ENCODE measurements at regions not wholly inside any gene's neighbourhood (a gene's known extent, or its start where the extent isn't known, plus 50 kb on each side); places are given as distances from the start of the nearest gene placed in this dataset.

GRCh38 chr1:230011333-230012092, 55.5 kb upstream of the GALNT2 start:
- no peak for DNase-seq

GRCh38 chr1:230012093-230012393, 55.0 kb upstream of the GALNT2 start:
- DNase-seq = no peak

GRCh38 chr1:230012741-230013140, 54.3 kb upstream of the GALNT2 start:
- no peak for DNase-seq

GRCh38 chr1:230016159-230016558, 50.9 kb upstream of the GALNT2 start:
- no peak for DNase-seq

Measured in activated T-cell treated with anti-CD3 and anti-CD28 coated beads for 4 hours (primary cell).